Parathyroid adenoma (tissue), 2 donors: ENCODE measurements at regions not wholly inside any gene's neighbourhood (a gene's known extent, or its start where the extent isn't known, plus 50 kb on each side); places are given as distances from the start of the nearest gene placed in this dataset.
"Not testable (repeated sequence)": the region's sequence is repeated elsewhere in the genome, so short reads cannot be mapped to it uniquely, and the experiment has no call there.

Experiments used
- H2AFZ ChIP-seq: fragments of 300-600 bp; sonication (generic); one replicate; pipeline ENCODE4 v1.7.0; 2017; ENCODE audit warnings: antibody characterized with exemption, mild to moderate bottlenecking
- H3K27ac ChIP-seq: fragments of 300-600 bp; sonication (generic); one replicate; pipeline ENCODE4 v1.7.0; 2017
- H3K27me3 ChIP-seq: fragments of 300-600 bp; sonication (generic); one replicate; pipeline ENCODE4 v1.7.0; 2017; ENCODE audit warnings: low read length; ENCODE audit not compliant: control insufficient read depth, insufficient read depth
- H3K36me3 ChIP-seq: fragments of 300-600 bp; sonication (generic); one replicate; pipeline ENCODE4 v1.7.0; 2017; ENCODE audit warnings: low read length; ENCODE audit not compliant: control insufficient read depth, insufficient read depth
- H3K4me1 ChIP-seq: fragments of 300-600 bp; sonication (generic); one replicate; pipeline ENCODE4 v1.7.0; 2017; ENCODE audit warnings: control low read depth
- H3K4me2 ChIP-seq: fragments of 300-600 bp; sonication (generic); one replicate; pipeline ENCODE4 v1.7.0; 2017; ENCODE audit warnings: low read length
- H3K4me3 ChIP-seq: fragments of 300-600 bp; sonication (generic); one replicate; pipeline ENCODE4 v1.7.0; 2017; ENCODE audit warnings: low read depth, low read length
- H3K79me2 ChIP-seq: fragments of 300-600 bp; sonication (generic); one replicate; pipeline ENCODE4 v1.7.0; 2017; ENCODE audit warnings: control low read depth
- H3K9ac ChIP-seq: fragments of 300-600 bp; sonication (generic); one replicate; pipeline ENCODE4 v1.7.0; 2017; ENCODE audit warnings: mild to moderate bottlenecking
- H3K9me3 ChIP-seq: fragments of 300-600 bp; sonication (generic); one replicate; pipeline ENCODE4 v1.7.0; 2017; ENCODE audit warnings: low read length; ENCODE audit not compliant: control insufficient read depth
- CTCF ChIP-seq: fragments of 300-600 bp; sonication (generic); IDR thresholded peaks from one replicate; pipeline ENCODE4 v1.7.0; 2017; ENCODE audit warnings: antibody characterized with exemption, mild to moderate bottlenecking
- donor health status: primary hyperparathyroidism.

DNA sequence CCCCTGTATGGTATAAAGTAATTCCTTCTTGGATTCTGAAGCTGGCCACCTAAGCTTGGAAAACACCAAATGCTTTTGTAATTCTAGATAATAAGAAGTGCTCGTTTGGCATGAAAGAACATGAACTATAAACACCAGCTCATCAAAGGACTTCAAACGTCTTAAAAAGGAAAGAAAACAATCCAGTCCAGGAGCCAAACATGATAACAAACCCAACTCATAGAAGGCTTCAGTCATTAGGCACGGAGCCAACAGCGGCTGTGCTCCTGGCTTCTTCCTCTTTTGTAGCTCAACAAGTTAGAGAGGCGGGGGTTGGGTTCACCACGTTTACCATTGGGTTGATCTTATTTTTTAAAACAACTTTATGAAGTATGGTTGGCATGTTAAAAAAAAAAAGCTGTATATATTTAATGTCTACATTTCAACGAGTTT is 56.4 kb upstream of the ECHDC3 start:
- Histone ChIP-seq H3K4me1 (no peaks in the 10 kb centered on the region), H2AFZ (peak overlapping the region; percentile 3), H3K27me3 (no peaks in the 10 kb centered on the region), H3K4me3 (no peak overlapping the region), H3K9me3 (no peaks in the 10 kb centered on the region), H3K79me2 (no peaks in the 10 kb centered on the region), H3K27ac (no peak overlapping the region), H3K4me2 (peak overlapping the region; percentile 49), H3K36me3 (no peaks in the 10 kb centered on the region), H3K9ac (no peak overlapping the region)
- TF ChIP-seq CTCF: no peak

- no peak overlapping the region for H3K9ac ChIP-seq
Observed at GRCh38 chr10:11684717-11685645, 57.2 kb upstream of the ECHDC3 start.

GRCh38 chr10:11684341-11684716 is 57.9 kb upstream of the ECHDC3 start:
- H3K9ac ChIP-seq, H3K79me2 ChIP-seq, H3K4me3 ChIP-seq, H3K9me3 ChIP-seq, H3K27me3 ChIP-seq, H3K36me3 ChIP-seq, H3K4me1 ChIP-seq, H2AFZ ChIP-seq, H3K27ac ChIP-seq: not testable (repeated sequence)
- peak overlapping the region; percentile 26 for H3K4me2 ChIP-seq

More at GRCh38 chr10:11684717-11685645, 57.2 kb upstream of the ECHDC3 start:
- no peaks in the 10 kb centered on the region for H3K9me3 ChIP-seq
- no peaks in the 10 kb centered on the region for H3K4me1 ChIP-seq
- no peaks in the 10 kb centered on the region for H3K79me2 ChIP-seq
- TF ChIP-seq CTCF: no peak
- no peaks in the 10 kb centered on the region for H3K36me3 ChIP-seq
- H3K4me2 ChIP-seq: peak overlapping the region; percentile 49
- H3K4me3 ChIP-seq: peak overlapping the region; percentile 20
- H3K27ac ChIP-seq: peak overlapping the region; percentile 43
- no peak overlapping the region for H2AFZ ChIP-seq
- no peaks in the 10 kb centered on the region for H3K27me3 ChIP-seq

DNA sequence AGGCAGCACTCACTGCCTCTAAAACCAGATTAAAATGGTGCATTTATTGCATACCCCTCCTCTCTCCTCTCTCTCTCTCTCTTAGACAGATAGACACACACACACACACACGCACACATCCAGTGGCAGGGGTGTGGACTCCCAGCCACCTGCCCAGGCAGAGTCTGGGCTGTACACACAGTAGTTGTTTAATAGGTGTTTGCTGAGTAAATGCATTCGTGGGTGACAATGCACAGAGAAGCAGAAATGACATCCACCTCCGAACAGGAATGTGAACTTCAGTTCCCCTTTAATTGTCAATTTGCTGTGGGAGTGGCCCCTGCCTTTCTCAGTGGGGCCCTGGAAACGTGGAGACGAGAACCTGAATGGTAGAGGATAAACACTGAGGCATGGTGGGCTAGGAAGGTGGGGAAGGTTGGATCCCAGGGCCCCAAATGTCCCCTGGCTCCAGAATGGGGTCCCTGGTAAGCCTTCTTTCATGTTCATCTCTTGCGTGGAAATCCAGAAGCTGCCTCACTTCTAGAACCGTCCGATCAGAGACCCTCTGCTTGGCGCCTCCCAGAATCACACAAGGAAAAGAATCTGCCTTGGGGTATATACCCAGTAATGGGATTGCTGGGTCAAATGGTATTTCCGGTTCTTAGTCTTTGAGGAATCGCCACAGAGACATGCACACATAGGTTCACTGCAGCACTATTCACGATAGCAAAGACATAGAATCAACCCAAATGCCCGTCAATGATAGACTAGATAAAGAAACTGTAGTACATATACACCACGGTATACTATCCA is 58.5 kb upstream of the ECHDC3 start:
- Histone ChIP-seq H3K36me3 (no peaks in the 10 kb centered on the region), H3K79me2 (no peaks in the 10 kb centered on the region), H3K4me1 (no peaks in the 10 kb centered on the region), H2AFZ (no peak overlapping the region), H3K27me3 (no peaks in the 10 kb centered on the region), H3K27ac (no peak overlapping the region), H3K9me3 (no peaks in the 10 kb centered on the region), H3K4me3 (no peak overlapping the region), H3K4me2 (no peak overlapping the region), H3K9ac (no peak overlapping the region)
- TF ChIP-seq CTCF: no peak

- Histone ChIP-seq H3K79me2 (no peaks in the 10 kb centered on the region), H3K9me3 (no peaks in the 10 kb centered on the region), H3K27me3 (no peaks in the 10 kb centered on the region), H3K9ac (no peak overlapping the region), H3K4me2 (no peak overlapping the region), H3K4me1 (no peaks in the 10 kb centered on the region), H3K27ac (no peak overlapping the region), H2AFZ (no peak overlapping the region), H3K36me3 (no peaks in the 10 kb centered on the region), H3K4me3 (no peak overlapping the region)
- no peak for TF ChIP-seq CTCF
Observed at GRCh38 chr10:11682851-11683250, 59.3 kb upstream of the ECHDC3 start.
